A172 (cell line): ENCODE measurements at regions not wholly inside any gene's neighbourhood (a gene's known extent, or its start where the extent isn't known, plus 50 kb on each side); places are given as distances from the start of the nearest gene placed in this dataset.
"Not testable (repeated sequence)": the region's sequence is repeated elsewhere in the genome, so short reads cannot be mapped to it uniquely, and the experiment has no call there.

Source experiments
- DNase-seq: peaks from one replicate; pipeline ENCODE4 v3.0.0-alpha.2; 2015; ENCODE audit warnings: low spot score

DNA sequence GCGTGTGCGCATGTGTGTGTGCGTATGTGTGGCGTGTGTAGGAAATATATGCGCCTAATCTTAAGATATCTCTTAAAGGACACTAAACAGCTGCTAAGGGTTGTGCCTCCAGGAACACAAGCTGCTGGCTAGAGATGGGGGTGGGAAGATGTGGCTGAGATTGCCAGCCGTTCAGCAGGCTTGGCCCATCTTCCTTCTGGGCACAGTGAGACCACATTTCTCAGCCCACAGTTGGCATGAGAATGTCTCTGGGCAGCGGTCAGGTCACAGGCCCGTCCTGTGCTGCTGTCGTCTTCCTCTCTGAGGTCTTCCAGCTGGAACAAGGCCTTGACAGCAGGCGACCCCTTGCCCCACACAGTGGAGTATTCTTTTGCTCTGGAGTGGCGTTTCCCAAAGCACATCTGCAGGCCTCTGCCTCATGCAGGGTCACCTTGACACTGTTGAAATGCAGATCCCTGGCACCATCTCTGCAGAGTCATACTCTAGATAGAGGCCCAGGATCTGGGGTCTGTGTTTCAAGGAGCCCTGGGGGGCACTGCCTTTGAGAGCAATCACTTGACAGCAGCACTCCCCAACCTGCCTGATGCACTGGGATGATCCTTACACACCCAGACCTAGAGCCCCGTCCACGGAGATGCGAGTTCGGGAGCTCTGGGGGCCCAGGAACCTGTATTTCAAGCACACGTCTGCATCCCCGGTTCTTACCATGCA, 335.5 kb upstream of the SFSWAP start:
- DNase-seq, result no peak

DNA sequence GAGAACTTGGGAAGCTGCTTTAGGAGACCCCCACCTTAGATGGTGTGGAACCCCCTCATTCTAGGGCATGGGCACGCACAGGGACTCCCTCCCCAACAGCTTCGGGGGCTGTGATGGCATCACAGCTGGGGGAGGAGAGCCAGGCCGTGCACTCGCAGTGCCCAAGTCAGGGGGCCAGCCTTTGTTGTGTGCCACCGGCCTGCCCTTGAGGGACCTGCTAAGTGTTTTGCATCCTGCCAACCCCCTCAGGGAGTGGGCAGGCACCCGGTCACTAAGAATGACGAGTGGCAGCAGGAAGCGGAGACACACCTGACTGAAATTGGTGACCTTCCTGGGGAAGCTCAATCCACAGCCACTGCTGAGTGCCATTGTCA, 334.9 kb upstream of the SFSWAP start:
- no peak for DNase-seq

DNA sequence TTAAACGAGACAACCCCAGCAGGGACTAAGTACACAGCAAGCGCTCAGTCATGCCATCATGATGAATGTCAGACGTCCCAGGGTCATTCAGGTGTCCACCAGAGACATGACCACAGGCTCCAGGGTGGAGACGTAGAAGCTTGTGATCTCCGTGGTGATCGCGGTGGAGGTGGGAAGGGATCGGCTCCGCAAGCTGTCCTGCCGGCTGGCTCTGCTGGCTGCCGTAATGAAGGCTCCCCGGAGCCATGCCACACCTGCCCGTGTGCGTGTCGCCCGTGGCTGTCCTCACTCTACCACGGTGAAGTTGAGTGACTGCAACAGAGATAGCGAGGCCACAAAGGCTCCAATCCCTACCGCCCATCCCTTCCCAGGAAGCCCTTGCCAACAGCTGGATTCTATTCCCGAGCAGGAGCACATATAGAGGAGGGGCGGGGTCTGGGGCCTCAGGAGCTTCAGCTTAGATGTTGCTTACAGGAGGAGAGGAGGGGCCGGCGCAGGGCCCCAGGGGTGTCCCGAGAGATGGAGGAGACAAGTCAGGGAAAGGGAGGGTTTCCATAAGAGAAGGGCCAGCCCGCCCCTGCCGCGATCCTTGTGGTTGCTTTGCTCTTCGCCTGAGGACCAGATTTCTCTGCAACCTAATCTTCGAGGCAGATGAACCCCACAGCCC, 332.6 kb upstream of the SFSWAP start:
- no peak for DNase-seq

DNA sequence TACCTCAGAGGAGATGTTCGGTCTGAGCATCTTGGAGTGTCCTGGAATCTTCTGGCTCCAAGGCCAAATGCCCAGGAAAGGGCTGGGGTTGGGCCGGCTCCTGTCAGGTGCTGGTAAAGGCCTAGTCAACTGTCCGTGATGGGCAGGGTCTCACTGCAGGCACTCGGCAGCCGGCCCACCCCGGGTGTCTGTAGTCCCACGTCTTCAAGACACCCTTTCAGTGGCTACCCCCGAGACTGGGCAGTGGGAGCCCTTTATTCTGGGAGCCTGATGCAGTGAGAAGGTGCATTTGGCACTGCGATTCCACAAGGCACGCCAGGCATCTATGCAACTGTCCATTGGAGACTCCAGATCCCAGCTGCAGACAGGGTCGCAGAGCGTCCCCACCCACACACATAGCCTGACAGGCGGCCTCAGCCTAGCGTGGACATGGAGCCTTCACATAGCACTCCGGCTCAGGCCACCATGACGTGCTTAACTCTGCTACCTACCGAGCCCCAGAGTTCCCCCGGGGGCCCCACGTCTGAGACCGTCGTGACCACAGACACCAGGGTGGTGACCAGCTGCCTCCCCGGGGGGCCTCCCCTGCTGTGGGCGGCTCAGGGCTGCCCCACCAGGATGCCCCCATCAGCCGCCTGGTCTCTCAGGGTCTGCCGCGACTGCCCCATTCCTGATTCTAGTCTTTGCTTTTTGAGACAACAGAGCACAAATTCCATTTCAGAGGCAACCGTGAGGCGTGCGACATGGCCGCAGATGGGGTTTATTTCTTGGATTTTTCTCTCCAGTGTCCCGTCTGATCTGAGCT, 331.8 kb upstream of the SFSWAP start:
- no peak for DNase-seq

DNA sequence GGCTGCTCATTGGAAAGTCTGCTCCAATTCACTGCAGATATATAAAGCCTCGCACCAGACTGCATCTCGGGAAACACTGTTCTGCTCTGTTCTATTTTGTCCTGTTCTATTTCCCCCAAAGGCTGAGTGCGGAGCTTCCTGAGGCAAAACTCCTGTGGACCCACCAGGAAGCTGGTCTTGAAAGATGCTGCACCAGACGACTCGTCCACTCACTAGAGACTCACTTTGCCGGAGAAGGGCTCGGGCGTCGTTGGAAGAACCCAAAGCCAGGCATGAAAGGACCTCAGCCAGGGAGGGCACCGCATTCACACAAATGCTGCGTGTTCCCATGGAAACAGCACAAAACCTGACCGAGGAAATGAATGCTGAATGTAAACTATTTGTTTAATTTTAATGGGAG, 331.2 kb upstream of the SFSWAP start:
- no peak for DNase-seq

DNA sequence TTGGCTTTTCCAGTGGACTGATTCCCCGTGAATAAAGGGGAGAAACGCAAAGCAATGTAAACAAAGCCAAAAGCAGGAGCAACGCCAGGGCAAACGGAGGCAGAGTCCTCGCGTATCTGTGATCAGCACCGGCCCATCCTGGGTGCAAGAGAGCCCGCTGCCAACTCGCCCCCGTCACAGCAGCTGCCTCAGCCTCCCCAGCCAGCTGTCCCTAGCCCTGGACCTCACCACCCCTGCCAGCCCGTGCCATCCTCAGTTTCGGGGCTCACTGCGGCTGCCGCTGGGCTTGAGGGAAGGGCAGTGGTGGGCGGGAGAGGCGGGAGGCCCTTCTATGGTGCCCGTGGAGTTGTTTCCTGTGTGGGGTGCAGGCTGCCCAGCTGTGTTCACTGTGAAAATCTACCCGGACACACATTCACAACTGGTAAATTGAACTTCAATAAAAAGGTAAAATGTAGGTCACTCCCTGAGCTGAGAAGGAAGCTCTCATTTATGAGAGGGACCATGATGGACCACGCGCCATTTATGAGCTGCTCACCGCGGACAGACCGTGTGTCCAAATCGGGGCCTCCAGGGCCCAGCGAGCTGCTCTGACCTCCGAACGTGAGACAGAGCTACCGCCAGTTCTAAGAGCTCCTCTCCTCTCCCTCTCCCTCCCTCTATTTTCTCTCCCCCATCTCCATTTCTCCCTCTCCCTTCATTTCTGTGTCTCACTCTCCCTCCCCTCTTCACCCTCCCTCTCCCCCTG, 330.5 kb upstream of the SFSWAP start:
- DNase-seq, result no peak

DNA sequence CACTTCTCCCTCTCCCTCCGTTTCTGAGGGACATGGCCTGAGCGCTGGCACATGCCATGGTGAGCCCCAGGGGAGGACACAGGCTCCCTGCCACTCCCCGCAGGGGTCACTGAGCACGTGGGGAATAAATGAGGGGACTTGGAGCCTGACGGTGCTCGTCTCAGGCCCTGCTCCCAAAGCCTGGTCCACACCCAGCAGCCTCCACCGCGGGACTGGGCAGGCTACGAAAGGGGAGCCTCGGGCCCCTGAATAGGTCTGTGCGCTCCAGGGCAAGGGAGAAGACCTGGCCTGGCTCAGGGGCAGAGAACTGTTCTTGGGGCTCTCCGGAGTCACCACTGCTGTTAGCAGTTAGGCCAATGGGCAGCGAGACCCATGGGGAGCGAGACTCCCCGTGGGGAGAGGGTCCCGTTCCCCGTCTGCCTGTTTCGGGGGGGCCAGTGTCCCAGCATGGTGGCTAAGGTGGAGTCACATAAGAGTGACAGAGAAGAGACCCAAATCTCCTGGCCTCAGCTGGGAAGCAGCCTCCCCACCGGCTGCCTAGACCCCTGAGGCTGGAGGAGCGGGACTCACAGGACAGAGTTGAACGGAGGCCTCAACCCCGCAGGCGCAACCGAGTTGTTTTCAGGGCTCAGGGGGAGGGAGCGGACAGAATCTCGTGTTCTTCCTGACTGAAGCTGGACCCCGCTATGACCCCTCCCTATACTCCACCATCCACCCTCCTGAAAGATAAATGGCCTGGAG, 329.8 kb upstream of the SFSWAP start:
- DNase-seq, result no peak

DNA sequence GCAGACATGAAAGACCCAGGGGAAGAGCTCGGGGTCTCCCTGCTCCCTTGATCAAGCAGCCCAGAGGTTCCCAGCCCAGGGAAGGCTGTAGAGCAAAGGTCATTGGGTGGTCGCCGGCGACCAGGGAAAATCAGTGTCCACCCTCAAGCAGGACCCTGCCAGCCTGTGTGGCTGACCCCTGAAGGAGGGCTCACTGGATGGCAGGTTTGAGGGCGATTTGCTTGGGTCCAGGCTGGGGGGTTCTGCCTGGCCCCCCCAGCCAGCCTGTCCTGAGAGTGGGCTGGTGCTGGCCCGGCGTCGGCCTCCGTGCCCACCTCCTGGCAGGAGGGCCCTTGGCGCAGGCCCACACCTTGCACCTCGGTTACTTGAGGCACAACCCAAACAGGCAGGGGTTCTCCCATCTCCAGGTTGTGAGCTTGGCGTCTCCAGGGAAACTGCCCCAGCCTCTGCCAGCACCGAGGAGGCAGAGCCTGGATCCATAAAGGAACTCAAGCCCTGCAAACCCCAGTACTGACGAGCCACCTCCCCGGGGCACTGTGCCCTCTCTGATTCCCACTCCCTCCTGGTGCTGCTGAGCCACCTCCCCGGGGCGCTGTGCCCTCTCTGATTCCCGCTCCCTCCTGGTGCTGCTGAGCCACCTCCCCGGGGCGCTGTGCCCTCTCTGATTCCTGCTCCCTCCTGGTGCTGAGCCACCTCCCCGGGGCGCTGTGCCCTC, 329.0 kb upstream of the SFSWAP start:
- DNase-seq, result no peak

DNA sequence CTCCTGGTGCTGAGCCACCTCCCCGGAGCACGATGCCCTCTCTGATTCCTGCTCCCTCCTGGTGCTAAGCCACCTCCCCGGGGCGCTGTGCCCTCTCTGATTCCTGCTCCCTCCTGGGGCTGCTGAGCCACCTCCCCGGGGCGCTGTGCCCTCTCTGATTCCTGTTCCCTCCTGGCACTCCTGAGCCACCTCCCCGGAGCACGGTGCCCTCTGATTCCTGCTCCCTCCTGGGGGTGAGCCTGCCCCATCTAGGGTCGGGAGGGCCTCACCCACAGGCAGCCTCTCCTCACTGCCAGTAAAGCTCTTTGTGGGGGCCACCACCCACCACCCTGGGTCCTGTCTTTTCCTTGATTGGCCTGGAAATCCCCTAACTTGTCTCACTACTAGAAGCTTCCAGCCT, 327.6 kb upstream of the SFSWAP start:
- DNase-seq, result no peak

DNA sequence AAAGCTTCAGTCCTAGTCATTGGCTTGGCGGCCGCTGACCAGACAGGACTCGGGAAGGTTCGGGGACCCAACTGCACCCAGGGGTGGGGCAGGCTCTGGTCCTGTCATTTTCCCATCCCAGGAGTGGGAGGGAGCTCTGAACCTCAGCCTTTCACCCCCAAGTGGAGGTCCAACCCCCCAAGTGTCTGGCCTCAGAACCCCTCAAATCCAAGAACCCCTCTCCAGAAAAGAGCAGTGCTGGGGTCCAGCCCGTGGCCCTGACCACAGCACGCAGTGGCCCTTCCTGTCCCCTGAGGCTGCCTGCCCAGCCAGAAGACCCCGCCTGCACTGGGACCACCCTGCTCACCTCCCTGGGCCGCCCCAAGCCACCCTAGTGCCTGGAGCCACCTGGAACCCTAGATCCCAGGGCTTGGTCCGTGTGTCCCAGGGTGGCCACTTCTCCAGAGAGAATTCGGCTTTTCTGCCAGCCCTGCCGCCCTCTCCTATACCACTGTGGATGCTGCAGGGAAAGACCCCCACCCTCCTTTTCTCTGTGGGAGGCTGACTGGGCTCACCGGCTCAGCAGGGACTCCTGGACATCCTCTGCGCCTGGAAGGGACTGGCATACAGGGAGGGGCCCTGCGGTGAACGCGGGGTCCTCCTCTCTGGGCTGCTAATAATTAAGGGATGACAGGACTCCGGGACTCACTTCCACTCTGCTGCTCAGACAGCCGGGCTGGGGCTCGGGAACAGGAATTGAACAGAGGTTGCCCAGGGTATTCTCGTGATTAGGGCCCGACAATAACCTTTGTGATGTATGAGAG, 326.9 kb upstream of the SFSWAP start:
- no peak for DNase-seq

DNA sequence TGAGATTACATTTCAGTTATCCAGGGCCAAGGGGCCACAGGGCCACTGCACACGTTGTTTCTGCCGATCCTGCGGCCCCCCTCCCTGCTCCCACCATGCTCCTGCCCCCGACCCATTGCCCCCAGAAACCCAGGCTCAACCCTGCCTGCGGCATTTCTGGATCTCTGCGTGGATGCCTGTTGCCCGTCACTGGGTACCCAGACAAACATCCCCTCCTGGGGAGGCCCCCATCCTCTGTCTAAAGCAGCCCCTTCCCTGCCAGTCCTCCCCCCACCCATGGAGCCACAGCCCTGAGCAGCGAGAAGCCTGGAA, 326.4 kb upstream of the SFSWAP start:
- DNase-seq, result no peak

DNA sequence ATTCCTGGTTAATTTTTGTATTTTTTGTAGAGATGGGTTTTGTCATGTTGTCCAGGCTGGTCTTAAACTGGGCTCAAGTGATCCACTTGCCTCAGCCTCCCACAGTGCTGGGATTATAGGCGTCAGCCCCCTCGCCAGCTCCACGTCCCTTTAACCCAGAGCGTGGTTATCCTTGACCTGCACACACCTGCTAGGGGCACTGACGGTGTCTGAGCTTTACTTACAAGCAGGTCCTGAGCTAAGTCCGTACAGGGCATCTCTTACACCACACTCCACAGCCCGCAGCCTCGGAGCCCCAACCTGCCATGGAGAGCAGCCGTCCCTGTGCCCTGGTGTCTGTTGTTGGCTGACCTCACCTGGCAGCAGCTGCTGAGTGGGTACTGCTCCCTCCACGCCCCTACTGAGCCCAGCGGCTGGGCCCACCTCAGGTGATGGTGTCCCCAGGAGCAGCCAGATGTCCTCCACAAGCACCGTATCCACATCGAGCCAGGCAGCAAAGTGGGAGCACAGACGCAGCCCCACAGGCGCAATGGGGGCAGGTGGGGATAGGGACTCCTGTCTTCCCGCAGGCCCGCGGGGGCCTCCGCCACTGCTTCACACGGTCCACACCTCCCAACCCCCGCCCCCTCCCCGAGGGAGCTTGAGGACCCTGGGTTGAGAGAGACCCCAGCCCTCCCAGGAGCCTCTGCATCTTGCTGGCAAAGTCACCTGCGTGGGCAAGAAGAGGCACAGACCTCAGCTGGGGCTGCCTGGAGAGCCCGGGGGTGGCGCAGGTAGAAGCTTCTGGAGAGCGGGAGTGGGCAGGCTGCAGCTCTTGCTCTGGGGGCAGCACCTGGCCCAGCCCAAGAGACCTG, 325.4 kb upstream of the SFSWAP start:
- no peak for DNase-seq

DNA sequence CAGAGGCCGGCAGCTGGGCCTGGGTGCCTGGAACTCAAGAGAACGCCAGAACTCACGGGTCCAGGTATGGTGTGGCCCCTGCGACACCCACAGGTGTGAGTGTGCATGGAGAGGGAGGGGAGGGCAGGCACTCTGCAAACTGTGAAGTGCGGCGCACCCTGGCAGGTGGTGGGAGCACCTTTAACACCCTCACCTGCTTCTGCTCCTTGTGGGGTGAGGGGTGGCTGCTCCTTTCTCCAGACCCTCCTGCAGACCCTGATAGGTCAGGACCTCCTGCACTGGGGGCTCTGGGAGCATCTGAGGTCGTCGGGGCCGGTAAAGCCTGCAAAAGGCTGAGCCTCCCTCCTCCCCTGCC, 324.7 kb upstream of the SFSWAP start:
- DNase-seq, result no peak

DNA sequence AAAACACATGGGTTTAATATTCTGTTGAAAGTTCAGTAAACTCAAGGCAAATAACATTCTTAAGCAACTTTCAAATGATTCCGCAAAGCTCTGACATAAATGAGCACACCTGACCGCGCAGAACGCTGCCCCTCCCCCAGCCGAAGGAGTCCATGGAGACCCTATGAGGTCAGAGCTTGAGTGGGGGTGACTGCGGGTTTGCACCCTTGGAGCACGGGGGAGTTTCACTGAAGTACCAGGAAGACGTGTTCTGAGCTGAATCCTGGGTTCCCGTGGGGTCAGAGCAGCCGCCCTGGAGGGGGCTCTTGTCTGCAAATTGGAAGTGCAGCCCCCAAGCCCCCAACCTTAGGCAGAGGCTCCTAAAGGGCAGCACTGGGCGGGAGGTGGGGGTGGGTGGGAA, 324.1 kb upstream of the SFSWAP start:
- DNase-seq, result no peak

DNA sequence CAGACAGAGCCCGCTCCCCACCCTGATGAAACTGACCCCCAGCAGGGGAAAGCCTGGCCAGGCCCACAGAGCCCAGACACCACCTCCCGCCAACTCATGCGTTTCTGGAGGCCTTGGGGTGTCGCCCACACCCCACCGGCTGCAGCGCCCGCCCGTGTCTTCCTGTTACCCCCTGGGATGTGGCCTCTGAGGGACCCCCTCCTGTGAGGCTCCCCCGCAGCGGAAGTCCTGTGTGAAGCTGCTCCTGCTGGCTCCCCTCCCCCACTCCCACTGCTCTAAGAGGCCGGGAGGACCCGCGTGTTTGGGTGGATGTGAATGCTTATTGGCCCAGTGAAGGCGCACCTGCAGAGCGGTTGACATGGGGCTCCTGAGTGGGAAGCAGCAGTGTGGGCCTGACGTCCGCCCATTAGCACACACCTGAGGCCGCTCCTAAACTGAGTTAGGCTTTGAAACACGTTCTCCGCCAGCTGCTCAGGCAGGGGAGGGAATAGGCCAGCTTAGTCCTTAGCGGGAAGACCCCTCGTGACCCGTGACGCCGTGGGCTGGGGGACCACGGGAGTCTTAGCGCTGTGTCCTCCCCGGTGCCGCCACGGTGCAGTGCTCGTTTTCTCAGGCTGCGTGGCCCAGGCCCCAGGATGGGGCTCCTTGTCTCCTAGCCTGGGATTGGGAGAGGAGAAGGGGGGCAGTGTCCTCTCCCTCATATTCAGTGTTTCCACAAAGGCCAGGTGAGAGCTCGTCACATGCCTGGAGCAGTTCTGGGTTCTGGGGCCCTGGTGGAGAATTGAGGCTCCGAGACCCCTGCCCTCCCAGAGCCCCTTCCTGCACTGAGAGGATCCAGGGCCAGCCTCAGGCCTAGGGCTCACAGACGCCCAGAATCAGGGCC, 323.4 kb upstream of the SFSWAP start:
- DNase-seq, result no peak

DNA sequence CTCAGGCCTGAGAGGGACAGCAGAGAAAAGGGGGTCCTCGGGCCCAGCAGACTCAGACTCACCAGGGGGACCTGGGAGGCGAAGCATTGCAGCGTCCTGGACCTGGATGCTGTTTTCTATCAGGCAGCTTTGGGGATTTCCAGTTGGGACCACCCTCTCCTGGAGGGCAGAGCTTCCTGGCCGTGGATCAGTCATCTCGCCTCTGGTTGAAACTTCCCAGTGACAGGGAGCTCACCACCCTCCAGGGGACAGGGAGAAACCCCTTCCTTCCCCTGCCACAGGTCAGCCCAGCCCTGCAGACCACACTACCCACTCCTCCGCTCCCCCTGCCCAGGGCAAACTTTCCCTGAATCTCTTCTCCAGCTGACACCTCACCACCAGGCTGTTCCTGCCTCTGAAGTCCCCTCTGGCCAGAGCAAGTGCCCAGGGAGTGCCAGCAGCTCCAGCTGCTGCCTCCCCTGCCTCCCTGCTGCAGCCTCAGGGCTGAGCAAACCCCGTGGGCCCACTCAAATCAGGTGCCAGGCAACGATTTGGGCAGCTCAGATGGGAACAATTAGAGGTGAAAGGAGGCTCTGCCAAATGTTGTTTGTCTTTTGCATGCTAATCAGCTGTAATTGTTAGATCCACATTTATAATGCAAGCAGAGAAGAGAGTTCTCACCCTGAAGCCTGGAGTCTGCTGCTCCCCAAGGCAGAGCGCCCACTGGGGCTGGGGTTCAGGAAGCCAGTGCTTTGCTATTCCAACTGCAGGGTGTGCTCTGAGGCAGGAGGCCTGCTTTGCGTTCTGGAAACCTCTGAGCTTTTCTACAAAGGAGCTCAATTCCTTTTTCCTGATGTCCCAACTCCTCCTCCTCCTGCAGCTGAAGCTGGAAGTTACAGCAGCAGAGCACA, 322.5 kb upstream of the SFSWAP start:
- DNase-seq, result not testable (repeated sequence)
